ENCODE measurements at regions not wholly inside any gene's neighbourhood (a gene's known extent, or its start where the extent isn't known, plus 50 kb on each side); places are given as distances from the start of the nearest gene placed in this dataset.

GRCh38 chr12:28793581-28794151, 355.4 kb upstream of the FAR2 start:
- TF ChIP-seq POLR2A (IDR thresholded peaks at IDR 0.05; ENCODE audit: low read length) (no peak), GATA1 (IDR thresholded peaks at IDR 0.05; ENCODE audit: low read depth, low read length) (no peak)

Data from erythroblast (primary cell).